ENCODE measurements at regions not wholly inside any gene's neighbourhood (a gene's known extent, or its start where the extent isn't known, plus 50 kb on each side); places are given as distances from the start of the nearest gene placed in this dataset.

DNA sequence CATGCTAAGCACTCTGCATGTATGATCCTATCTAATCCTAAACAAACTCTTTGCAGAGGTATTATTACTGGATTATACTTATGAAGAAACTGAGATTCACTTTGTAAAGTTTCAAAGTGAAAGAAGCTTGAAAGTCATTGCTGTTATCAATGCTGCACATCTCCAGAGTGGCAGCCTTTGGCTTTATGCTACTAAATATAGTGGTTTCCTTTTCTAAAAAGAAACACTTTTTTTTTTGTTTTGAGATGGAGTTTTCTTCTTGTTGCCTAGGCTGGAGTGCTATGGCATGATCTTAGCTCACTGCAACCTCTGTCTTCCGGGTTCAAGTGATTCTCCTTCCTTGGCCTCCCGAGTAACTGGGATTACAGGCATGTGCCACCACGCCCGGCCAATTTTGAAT lies 114.9 kb upstream of the RAB27B start:
- Histone ChIP-seq H4K20me1 (ENCODE audit: insufficient read depth) (no peaks in the 10 kb centered on the region), H2AFZ (ENCODE audit: low read depth, low read length, poor library complexity, severe bottlenecking) (no peak overlapping the region), H3K36me3 (ENCODE audit: control insufficient read depth in 1 of 2, insufficient read depth in 2 of 2, low read length in 2 of 2) (no peaks in the 10 kb centered on the region), H3K9me2 (ENCODE audit: insufficient read depth) (no peaks in the 10 kb centered on the region), H3K9ac (ENCODE audit: low read length) (no peak overlapping the region), H3K4me1 (ENCODE audit: control insufficient read depth in 1 of 2, insufficient read depth in 2 of 2, low read length in 2 of 2) (peaks cover 0 to 4% of the 10 kb centered on the region in 2 experiments; a peak in 1 of 4 replicates), H3K9me3 (ENCODE audit: control insufficient read depth in 1 of 2, insufficient read depth in 1 of 2, low read depth in 1 of 2, low read length in 2 of 2) (no peaks in the 10 kb centered on the region), H3K4me3 (replicated peaks in 1 of 2; ENCODE audit: low read depth in 1 of 2, low read length in 2 of 2) (no peak overlapping the region), H3K4me2 (ENCODE audit: low read length) (no peak overlapping the region), H3K27ac (ENCODE audit: low read depth, low read length) (no peak overlapping the region), H3K27me3 (ENCODE audit: insufficient read depth, low read length) (no peaks in the 10 kb centered on the region), H3K79me2 (ENCODE audit: insufficient read depth, low read length) (no peaks in the 10 kb centered on the region)
- CTCF ChIA-PET, result no interaction called here
- no TSS peak for BruUV-seq (replicated peaks)
- RAD21 ChIA-PET (ENCODE audit: low non-redundant PET in 1 of 2, low total read pairs in 2 of 2, uncharacterized antibody in 2 of 2, unreplicated experiment in 2 of 2), result no interaction called here
- no peak for ATAC-seq
- intact Hi-C loops (cut with micrococcal nuclease), result no loop called here
- TF ChIP-seq JUND (IDR thresholded peaks at IDR 0.05) (no peak), EZH2 (IDR thresholded peaks at IDR 0.05) (no peak), CBX3 (IDR thresholded peaks at IDR 0.05; ENCODE audit: low read depth) (no peak)
- POLR2A ChIA-PET, result no interaction called here
- DNase-seq (ENCODE audit: low read depth, low spot score), result no peak

DNA sequence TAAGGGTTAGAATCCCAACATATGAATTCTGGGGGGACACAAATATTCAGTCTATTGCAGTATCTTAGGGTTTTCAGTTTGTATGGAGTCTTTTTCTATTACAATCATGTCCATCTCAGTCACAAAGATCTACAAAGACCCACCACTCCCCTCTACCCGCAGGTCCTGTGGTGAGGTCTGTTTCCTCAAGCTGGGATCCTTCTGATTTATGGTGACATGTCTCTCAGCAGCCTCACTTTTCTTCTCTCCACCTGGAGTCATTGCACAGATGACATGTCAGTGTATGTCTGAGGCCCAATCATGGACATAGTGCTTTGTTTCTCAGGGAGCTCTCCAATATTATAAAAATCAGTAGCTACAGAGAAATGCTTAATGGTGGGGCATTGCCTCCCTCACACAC lies 113.4 kb upstream of the RAB27B start:
- POLR2A ChIA-PET, result no interaction called here
- Histone ChIP-seq H2AFZ (ENCODE audit: low read depth, low read length, poor library complexity, severe bottlenecking) (no peak overlapping the region), H3K27ac (ENCODE audit: low read depth, low read length) (no peak overlapping the region), H3K4me2 (ENCODE audit: low read length) (no peak overlapping the region), H3K9me2 (ENCODE audit: insufficient read depth) (no peaks in the 10 kb centered on the region), H3K9me3 (ENCODE audit: control insufficient read depth in 1 of 2, insufficient read depth in 1 of 2, low read depth in 1 of 2, low read length in 2 of 2) (no peaks in the 10 kb centered on the region), H3K4me3 (replicated peaks in 1 of 2; ENCODE audit: low read depth in 1 of 2, low read length in 2 of 2) (no peak overlapping the region), H3K4me1 (ENCODE audit: control insufficient read depth in 1 of 2, insufficient read depth in 2 of 2, low read length in 2 of 2) (peaks cover 0 to 4% of the 10 kb centered on the region in 2 experiments; a peak in 1 of 4 replicates), H3K9ac (ENCODE audit: low read length) (no peak overlapping the region), H3K27me3 (ENCODE audit: insufficient read depth, low read length) (no peaks in the 10 kb centered on the region), H3K79me2 (ENCODE audit: insufficient read depth, low read length) (no peaks in the 10 kb centered on the region), H4K20me1 (ENCODE audit: insufficient read depth) (no peaks in the 10 kb centered on the region), H3K36me3 (ENCODE audit: control insufficient read depth in 1 of 2, insufficient read depth in 2 of 2, low read length in 2 of 2) (no peaks in the 10 kb centered on the region)
- ATAC-seq (no peak), DNase-seq (ENCODE audit: low read depth, low spot score) (no peak)
- TF ChIP-seq TCF7L2 (IDR thresholded peaks at IDR 0.05; ENCODE audit: borderline replicate concordance, extremely low read depth, insufficient read depth, insufficient read length) (no peak), CTCF (IDR thresholded peaks at IDR 0.05 in 2 of 3, conservative IDR thresholded peaks at IDR 0.05 in 1 of 3; ENCODE audit: borderline replicate concordance in 1 of 3, insufficient read depth in 1 of 3, low read depth in 2 of 3, low read length in 2 of 3) (no peak), MAX (IDR thresholded peaks at IDR 0.05) (no peak), RAD21 (IDR thresholded peaks at IDR 0.05; ENCODE audit: low read depth) (no peak), SRF (IDR thresholded peaks at IDR 0.05; ENCODE audit: low read depth) (no peak), POLR2AphosphoS5 (IDR thresholded peaks at IDR 0.05; ENCODE audit: low read depth, low read length) (no peak), EGR1 (IDR thresholded peaks at IDR 0.05; ENCODE audit: low read depth) (no peak), CEBPB (IDR thresholded peaks at IDR 0.05; ENCODE audit: low read depth) (no peak)
- BruUV-seq (replicated peaks), result no TSS peak
- CTCF ChIA-PET, result no interaction called here
- intact Hi-C loops (cut with micrococcal nuclease), result no loop called here
- RAD21 ChIA-PET (ENCODE audit: low non-redundant PET in 1 of 2, low total read pairs in 2 of 2, uncharacterized antibody in 2 of 2, unreplicated experiment in 2 of 2), result no interaction called here

All from HCT116 (cell line).